ENCODE measurements at regions not wholly inside any gene's neighbourhood (a gene's known extent, or its start where the extent isn't known, plus 50 kb on each side); places are given as distances from the start of the nearest gene placed in this dataset.

GRCh38 chr10:121677880-121678279 lies 79.6 kb upstream of the FGFR2 start:
- H3K36me3 ChIP-seq (ENCODE audit: control insufficient read depth, insufficient read depth, low read length): no peaks in the 10 kb centered on the region
- no peaks in the 10 kb centered on the region for H3K27me3 ChIP-seq (replicated peaks; ENCODE audit: control insufficient read depth, insufficient read depth, low read length)
- Mint-ChIP-seq H3K27me3 (ENCODE audit: insufficient read depth, unreplicated experiment) (no peaks in the 10 kb centered on the region), H3K9me3 (ENCODE audit: unreplicated experiment) (peaks cover 10% of the 10 kb centered on the region), H3K27ac (ENCODE audit: unreplicated experiment) (no peak overlapping the region), H3K36me3 (ENCODE audit: insufficient read depth, unreplicated experiment) (no peaks in the 10 kb centered on the region), H3K4me3 (ENCODE audit: unreplicated experiment) (no peak overlapping the region), H3K4me1 (ENCODE audit: low read depth, unreplicated experiment) (peaks cover 20% of the 10 kb centered on the region)
- no peak for DNase-seq
- intact Hi-C loops (cut with micrococcal nuclease; ENCODE audit: unreplicated experiment): no loop called here
- ChIA-PET POLR2A (no interaction called here), CTCF (no interaction called here)
- no peak overlapping the region for H3K4me3 ChIP-seq (ENCODE audit: low read depth, low read length)
- H3K9me3 ChIP-seq: peaks cover 10% of the 10 kb centered on the region
- peaks cover 22% of the 10 kb centered on the region for H3K4me1 ChIP-seq
- TF ChIP-seq, protein P1, sequence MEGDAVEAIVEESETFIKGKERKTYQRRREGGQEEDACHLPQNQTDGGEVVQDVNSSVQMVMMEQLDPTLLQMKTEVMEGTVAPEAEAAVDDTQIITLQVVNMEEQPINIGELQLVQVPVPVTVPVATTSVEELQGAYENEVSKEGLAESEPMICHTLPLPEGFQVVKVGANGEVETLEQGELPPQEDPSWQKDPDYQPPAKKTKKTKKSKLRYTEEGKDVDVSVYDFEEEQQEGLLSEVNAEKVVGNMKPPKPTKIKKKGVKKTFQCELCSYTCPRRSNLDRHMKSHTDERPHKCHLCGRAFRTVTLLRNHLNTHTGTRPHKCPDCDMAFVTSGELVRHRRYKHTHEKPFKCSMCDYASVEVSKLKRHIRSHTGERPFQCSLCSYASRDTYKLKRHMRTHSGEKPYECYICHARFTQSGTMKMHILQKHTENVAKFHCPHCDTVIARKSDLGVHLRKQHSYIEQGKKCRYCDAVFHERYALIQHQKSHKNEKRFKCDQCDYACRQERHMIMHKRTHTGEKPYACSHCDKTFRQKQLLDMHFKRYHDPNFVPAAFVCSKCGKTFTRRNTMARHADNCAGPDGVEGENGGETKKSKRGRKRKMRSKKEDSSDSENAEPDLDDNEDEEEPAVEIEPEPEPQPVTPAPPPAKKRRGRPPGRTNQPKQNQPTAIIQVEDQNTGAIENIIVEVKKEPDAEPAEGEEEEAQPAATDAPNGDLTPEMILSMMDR (IDR thresholded peaks at IDR 0.05; ENCODE audit: insufficient read depth in 1 of 2, low read depth in 1 of 2, low read length in 1 of 2, severe bottlenecking in 1 of 2, unreplicated experiment in 1 of 2): no peak
- no TSS peak for BruUV-seq (replicated peaks)

GRCh38 chr10:121675344-121675743 lies 77.1 kb upstream of the FGFR2 start:
- ChIA-PET POLR2A (no interaction called here), CTCF (no interaction called here)
- Mint-ChIP-seq H3K27ac (ENCODE audit: unreplicated experiment) (no peak overlapping the region), H3K4me3 (ENCODE audit: unreplicated experiment) (no peak overlapping the region), H3K27me3 (ENCODE audit: insufficient read depth, unreplicated experiment) (no peaks in the 10 kb centered on the region), H3K36me3 (ENCODE audit: insufficient read depth, unreplicated experiment) (no peaks in the 10 kb centered on the region), H3K4me1 (ENCODE audit: low read depth, unreplicated experiment) (peaks cover 3% of the 10 kb centered on the region), H3K9me3 (ENCODE audit: unreplicated experiment) (peaks cover 10% of the 10 kb centered on the region)
- BruUV-seq (replicated peaks): no TSS peak
- Histone ChIP-seq H3K4me1 (peaks cover 5% of the 10 kb centered on the region), H3K4me3 (ENCODE audit: low read depth, low read length) (no peak overlapping the region), H3K36me3 (ENCODE audit: control insufficient read depth, insufficient read depth, low read length) (no peaks in the 10 kb centered on the region), H3K27me3 (replicated peaks; ENCODE audit: control insufficient read depth, insufficient read depth, low read length) (no peaks in the 10 kb centered on the region), H3K9me3 (peaks cover 10% of the 10 kb centered on the region)
- TF ChIP-seq, protein P1 (IDR thresholded peaks at IDR 0.05; ENCODE audit: insufficient read depth in 1 of 2, low read depth in 1 of 2, low read length in 1 of 2, severe bottlenecking in 1 of 2, unreplicated experiment in 1 of 2): no peak
- no peak for DNase-seq
- intact Hi-C loops (cut with micrococcal nuclease; ENCODE audit: unreplicated experiment): no loop called here

DNA sequence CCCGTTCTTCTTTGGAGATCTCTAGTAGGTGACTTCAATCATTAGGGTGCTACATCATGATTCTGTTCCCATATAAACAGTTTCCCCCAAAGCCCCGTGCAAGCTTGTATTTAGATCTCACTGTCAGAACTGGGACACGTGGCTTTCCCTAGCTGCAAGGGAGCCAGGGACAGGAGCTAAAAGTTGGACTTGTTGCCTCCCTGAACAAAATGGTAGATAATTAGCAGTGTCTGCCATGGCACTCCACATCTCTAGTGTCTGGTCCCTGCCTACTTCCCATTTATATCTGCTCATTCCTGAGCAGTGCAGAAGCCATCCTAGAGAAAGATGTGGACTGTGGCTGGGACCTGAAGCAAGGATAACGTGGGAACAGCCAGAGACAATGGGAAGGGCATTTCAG lies 76.6 kb upstream of the FGFR2 start:
- CTCF ChIA-PET: no interaction called here
- H3K27me3 Mint-ChIP-seq (ENCODE audit: insufficient read depth, unreplicated experiment): no peaks in the 10 kb centered on the region

More for the DNA sequence above, 76.6 kb upstream of the FGFR2 start:
- intact Hi-C loops (cut with micrococcal nuclease; ENCODE audit: unreplicated experiment): no loop called here
- no peak overlapping the region for H3K4me3 ChIP-seq (ENCODE audit: low read depth, low read length)
- no peaks in the 10 kb centered on the region for H3K36me3 ChIP-seq (ENCODE audit: control insufficient read depth, insufficient read depth, low read length)
- POLR2A ChIA-PET: no interaction called here
- Mint-ChIP-seq H3K36me3 (ENCODE audit: insufficient read depth, unreplicated experiment) (no peaks in the 10 kb centered on the region), H3K4me3 (ENCODE audit: unreplicated experiment) (no peak overlapping the region), H3K27ac (ENCODE audit: unreplicated experiment) (no peak overlapping the region), H3K4me1 (ENCODE audit: low read depth, unreplicated experiment) (no peaks in the 10 kb centered on the region), H3K9me3 (ENCODE audit: unreplicated experiment) (peaks cover 10% of the 10 kb centered on the region)
- 0 out of 2 replicates have a peak, but pooled peaks cover under 1% of the 10 kb centered on the region for H3K4me1 ChIP-seq
- H3K27me3 ChIP-seq (replicated peaks; ENCODE audit: control insufficient read depth, insufficient read depth, low read length): no peaks in the 10 kb centered on the region
- TF ChIP-seq, protein P1 (IDR thresholded peaks at IDR 0.05; ENCODE audit: insufficient read depth in 1 of 2, low read depth in 1 of 2, low read length in 1 of 2, severe bottlenecking in 1 of 2, unreplicated experiment in 1 of 2): no peak
- no TSS peak for BruUV-seq (replicated peaks)
- DNase-seq: no peak
- H3K9me3 ChIP-seq: peaks cover 10% of the 10 kb centered on the region
